ENCODE measurements at regions not wholly inside any gene's neighbourhood (a gene's known extent, or its start where the extent isn't known, plus 50 kb on each side); places are given as distances from the start of the nearest gene placed in this dataset.
"Not testable (repeated sequence)": the region's sequence is repeated elsewhere in the genome, so short reads cannot be mapped to it uniquely, and the experiment has no call there.

- no peak for DNase-seq
Observed at GRCh38 chr4:54587107-54587891, 70.5 kb upstream of the KIT start.

- DNase-seq: no peak
Observed at GRCh38 chr4:54588404-54588803, 69.4 kb upstream of the KIT start.

- no peak for DNase-seq
Observed at GRCh38 chr4:54589586-54589985, 68.2 kb upstream of the KIT start.

- DNase-seq: no peak
Observed at GRCh38 chr4:54593795-54594322, 63.9 kb upstream of the KIT start.

- DNase-seq: no peak
Observed at GRCh38 chr4:54596201-54596600, 61.6 kb upstream of the KIT start.

- DNase-seq: not testable (repeated sequence)
Observed at GRCh38 chr4:54597678-54598077, 60.1 kb upstream of the KIT start.

GRCh38 chr4:54602175-54602574 is 55.6 kb upstream of the KIT start:
- DNase-seq: not testable (repeated sequence)

- no peak for DNase-seq
Observed at GRCh38 chr4:54607067-54607466, 50.7 kb upstream of the KIT start.

- DNase-seq: no peak
Observed at GRCh38 chr4:54607521-54607920, 50.2 kb upstream of the KIT start.

Data from amniotic stem cell (primary cell).